ENCODE measurements at regions not wholly inside any gene's neighbourhood (a gene's known extent, or its start where the extent isn't known, plus 50 kb on each side); places are given as distances from the start of the nearest gene placed in this dataset.

- intact Hi-C loops (cut with DNase I; ENCODE audit: low total_unique reads): no loop called here
Measured at GRCh38 chrX:106467422-106467821, 144.4 kb upstream of the RADX start.

GRCh38 chrX:106467943-106468342, 143.8 kb upstream of the RADX start:
- intact Hi-C loops (cut with DNase I; ENCODE audit: low total_unique reads): no loop called here
- DNase-seq: no peak
- TF ChIP-seq POLR2A (IDR thresholded peaks at IDR 0.05): no peak
- TF ChIP-seq, protein P1, sequence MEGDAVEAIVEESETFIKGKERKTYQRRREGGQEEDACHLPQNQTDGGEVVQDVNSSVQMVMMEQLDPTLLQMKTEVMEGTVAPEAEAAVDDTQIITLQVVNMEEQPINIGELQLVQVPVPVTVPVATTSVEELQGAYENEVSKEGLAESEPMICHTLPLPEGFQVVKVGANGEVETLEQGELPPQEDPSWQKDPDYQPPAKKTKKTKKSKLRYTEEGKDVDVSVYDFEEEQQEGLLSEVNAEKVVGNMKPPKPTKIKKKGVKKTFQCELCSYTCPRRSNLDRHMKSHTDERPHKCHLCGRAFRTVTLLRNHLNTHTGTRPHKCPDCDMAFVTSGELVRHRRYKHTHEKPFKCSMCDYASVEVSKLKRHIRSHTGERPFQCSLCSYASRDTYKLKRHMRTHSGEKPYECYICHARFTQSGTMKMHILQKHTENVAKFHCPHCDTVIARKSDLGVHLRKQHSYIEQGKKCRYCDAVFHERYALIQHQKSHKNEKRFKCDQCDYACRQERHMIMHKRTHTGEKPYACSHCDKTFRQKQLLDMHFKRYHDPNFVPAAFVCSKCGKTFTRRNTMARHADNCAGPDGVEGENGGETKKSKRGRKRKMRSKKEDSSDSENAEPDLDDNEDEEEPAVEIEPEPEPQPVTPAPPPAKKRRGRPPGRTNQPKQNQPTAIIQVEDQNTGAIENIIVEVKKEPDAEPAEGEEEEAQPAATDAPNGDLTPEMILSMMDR (IDR thresholded peaks at IDR 0.05): no peak
- no peaks in the 10 kb centered on the region for H3K36me3 ChIP-seq
- H3K9me3 ChIP-seq: no peaks in the 10 kb centered on the region
- no peak overlapping the region for H3K27ac ChIP-seq
- no peak overlapping the region for H3K4me3 ChIP-seq
- peaks cover 0 to 5% of the 10 kb centered on the region in 2 donors for H3K27me3 ChIP-seq
- H3K4me1 ChIP-seq: no peaks in the 10 kb centered on the region

More at GRCh38 chrX:106467422-106467821, 144.4 kb upstream of the RADX start:
- Histone ChIP-seq H3K27me3 (peaks cover 0 to 5% of the 10 kb centered on the region in 2 donors), H3K4me3 (no peak overlapping the region), H3K4me1 (no peaks in the 10 kb centered on the region), H3K27ac (no peak overlapping the region), H3K36me3 (no peaks in the 10 kb centered on the region), H3K9me3 (no peaks in the 10 kb centered on the region)
- no peak for DNase-seq
- TF ChIP-seq, protein P1 (IDR thresholded peaks at IDR 0.05): no peak
- no peak for TF ChIP-seq POLR2A (IDR thresholded peaks at IDR 0.05)

DNA sequence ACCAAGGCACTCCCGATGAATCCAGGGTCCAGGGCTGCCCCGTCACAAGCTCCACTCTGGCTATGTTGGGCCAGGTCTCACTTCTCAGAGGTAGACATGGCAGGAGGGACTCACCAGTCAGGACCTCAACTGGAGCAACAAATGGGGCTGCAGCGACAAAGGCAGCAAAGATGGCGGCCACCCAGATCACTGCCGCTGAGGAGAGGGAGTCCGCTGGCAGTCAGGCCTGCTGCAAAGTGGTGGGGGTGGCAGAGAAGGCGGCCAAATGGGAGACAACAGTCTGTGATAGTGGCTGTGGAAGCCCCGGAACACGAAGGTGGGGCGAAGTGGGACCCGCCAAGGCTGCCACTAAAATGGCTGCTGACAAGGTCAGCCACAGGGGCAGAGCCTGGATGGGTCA, 143.3 kb upstream of the RADX start:
- DNase-seq: no peak
- TF ChIP-seq, protein P1 (IDR thresholded peaks at IDR 0.05): no peak
- TF ChIP-seq POLR2A (IDR thresholded peaks at IDR 0.05): no peak
- H3K4me1 ChIP-seq: no peaks in the 10 kb centered on the region
- no peak overlapping the region for H3K27ac ChIP-seq
- no peaks in the 10 kb centered on the region for H3K36me3 ChIP-seq
- no peak overlapping the region for H3K4me3 ChIP-seq
- no peaks in the 10 kb centered on the region for H3K9me3 ChIP-seq
- intact Hi-C loops (cut with DNase I; ENCODE audit: low total_unique reads): no loop called here
- H3K27me3 ChIP-seq: peaks cover 0 to 5% of the 10 kb centered on the region in 2 donors

DNA sequence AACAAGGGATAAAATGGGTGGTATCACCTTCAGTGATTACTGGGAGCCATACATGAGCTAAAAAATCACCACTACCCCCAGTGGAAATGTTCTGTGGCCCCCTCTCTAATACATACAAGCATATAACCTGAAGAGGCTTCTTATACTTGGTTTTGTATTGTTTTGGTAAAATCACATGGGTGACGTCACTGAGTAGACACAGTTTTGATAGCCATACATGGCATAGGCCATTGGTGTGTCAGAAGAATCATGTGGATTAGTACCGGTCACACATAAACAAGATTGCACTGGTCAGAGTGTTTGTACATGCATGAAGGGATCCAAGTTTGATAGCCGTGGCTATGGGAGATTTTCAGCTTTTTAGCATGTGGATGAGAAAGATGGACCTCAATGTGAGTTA, 131.9 kb upstream of the RADX start:
- intact Hi-C loops (cut with DNase I; ENCODE audit: low total_unique reads): no loop called here
- no peaks in the 10 kb centered on the region for H3K27me3 ChIP-seq

GRCh38 chrX:106481341-106481740, 130.4 kb upstream of the RADX start:
- no peak for DNase-seq
- H3K9me3 ChIP-seq: no peaks in the 10 kb centered on the region
- intact Hi-C loops (cut with DNase I; ENCODE audit: low total_unique reads): no loop called here

More for the DNA sequence above, 131.9 kb upstream of the RADX start:
- TF ChIP-seq, protein P1 (IDR thresholded peaks at IDR 0.05): no peak
- TF ChIP-seq POLR2A (IDR thresholded peaks at IDR 0.05): no peak
- no peak overlapping the region for H3K4me3 ChIP-seq
- no peaks in the 10 kb centered on the region for H3K9me3 ChIP-seq
- no peaks in the 10 kb centered on the region for H3K36me3 ChIP-seq
- H3K4me1 ChIP-seq: no peaks in the 10 kb centered on the region
- DNase-seq: no peak
- H3K27ac ChIP-seq: no peak overlapping the region

More at GRCh38 chrX:106481341-106481740, 130.4 kb upstream of the RADX start:
- TF ChIP-seq, protein P1 (IDR thresholded peaks at IDR 0.05): peak; percentile 61 to 70 (median 64)
- TF ChIP-seq POLR2A (IDR thresholded peaks at IDR 0.05): no peak
- H3K36me3 ChIP-seq: no peaks in the 10 kb centered on the region
- no peaks in the 10 kb centered on the region for H3K27me3 ChIP-seq
- no peak overlapping the region for H3K4me3 ChIP-seq
- no peak overlapping the region for H3K27ac ChIP-seq
- H3K4me1 ChIP-seq: no peaks in the 10 kb centered on the region

Data from uterus (tissue), 3 donors.